NCI-H146 treated with DMSO at 0.1 percent for 48 hours (cell line): ENCODE measurements at regions not wholly inside any gene's neighbourhood (a gene's known extent, or its start where the extent isn't known, plus 50 kb on each side); places are given as distances from the start of the nearest gene placed in this dataset.
A peak's percentile ranks its signal among the peaks of the same experiment; 100 is the strongest.
"Not testable (repeated sequence)": the region's sequence is repeated elsewhere in the genome, so short reads cannot be mapped to it uniquely, and the experiment has no call there.

Experiments
- DNase-seq: peaks from one replicate; lab custom pipeline; 2025; ENCODE audit not compliant: unreplicated experiment; lab: John Stamatoyannopoulos, UW

GRCh38 chr5:21613971-21614488 is 1239.1 kb downstream of the CDH12 start:
- no peak for DNase-seq

GRCh38 chr5:21603796-21604195 is 1249.3 kb downstream of the CDH12 start:
- DNase-seq: no peak

GRCh38 chr5:21594566-21594965 is 1258.6 kb downstream of the CDH12 start:
- DNase-seq: peak; percentile 52

GRCh38 chr5:21593261-21593660 is 1259.9 kb downstream of the CDH12 start:
- no peak for DNase-seq

GRCh38 chr5:21581508-21581907 is 1271.6 kb downstream of the CDH12 start:
- no peak for DNase-seq

- DNase-seq: peak; percentile 90
These were observed 1278.2 kb downstream of the CDH12 start for GRCh38 chr5:21574961-21575360.

- peak; percentile 37 for DNase-seq
These were observed 1278.7 kb downstream of the CDH12 start for GRCh38 chr5:21574438-21574837.

- no peak for DNase-seq
These were observed 1279.5 kb downstream of the CDH12 start for GRCh38 chr5:21573416-21574314.

- DNase-seq: not testable (repeated sequence)
These were observed 1281.9 kb downstream of the CDH12 start for GRCh38 chr5:21571196-21571595.

- not testable (repeated sequence) for DNase-seq
These were observed 1294.0 kb downstream of the CDH12 start for GRCh38 chr5:21559109-21559508.

- DNase-seq: not testable (repeated sequence)
These were observed 1300.9 kb downstream of the CDH12 start for GRCh38 chr5:21552263-21552662.

- not testable (repeated sequence) for DNase-seq
These were observed 1302.2 kb downstream of the CDH12 start for GRCh38 chr5:21550916-21551315.

- peak; percentile 4 for DNase-seq
These were observed 1305.5 kb downstream of the CDH12 start for GRCh38 chr5:21547656-21548055.

GRCh38 chr5:21535114-21535513 is 1318.0 kb downstream of the CDH12 start:
- not testable (repeated sequence) for DNase-seq

GRCh38 chr5:21521157-21521556 is 1332.0 kb downstream of the CDH12 start:
- DNase-seq: not testable (repeated sequence)

GRCh38 chr5:21496926-21497325 is 1356.2 kb downstream of the CDH12 start:
- DNase-seq: not testable (repeated sequence)

- DNase-seq: not testable (repeated sequence)
These were observed 1357.1 kb downstream of the CDH12 start for GRCh38 chr5:21496056-21496455.

- DNase-seq: not testable (repeated sequence)
These were observed 1357.9 kb downstream of the CDH12 start for GRCh38 chr5:21495235-21495634.

GRCh38 chr5:21494033-21494432 is 1359.1 kb downstream of the CDH12 start:
- DNase-seq: not testable (repeated sequence)

GRCh38 chr5:21491182-21491581 is 1362.0 kb downstream of the CDH12 start:
- DNase-seq: not testable (repeated sequence)

- not testable (repeated sequence) for DNase-seq
These were observed 1364.3 kb downstream of the CDH12 start for GRCh38 chr5:21488828-21489227.

- not testable (repeated sequence) for DNase-seq
These were observed 1367.6 kb downstream of the CDH12 start for GRCh38 chr5:21485458-21486000.
